LNCAP (cell line): ENCODE measurements at regions not wholly inside any gene's neighbourhood (a gene's known extent, or its start where the extent isn't known, plus 50 kb on each side); places are given as distances from the start of the nearest gene placed in this dataset.

Experiments used
- TF ChIP-seq, protein P1 (sequence below): fragments of 450-650 bp; IDR thresholded peaks from 2 replicates; pipeline ENCODE4 v1.5.1; 2017; ENCODE audit warnings: mild to moderate bottlenecking

- TF ChIP-seq, protein P1, sequence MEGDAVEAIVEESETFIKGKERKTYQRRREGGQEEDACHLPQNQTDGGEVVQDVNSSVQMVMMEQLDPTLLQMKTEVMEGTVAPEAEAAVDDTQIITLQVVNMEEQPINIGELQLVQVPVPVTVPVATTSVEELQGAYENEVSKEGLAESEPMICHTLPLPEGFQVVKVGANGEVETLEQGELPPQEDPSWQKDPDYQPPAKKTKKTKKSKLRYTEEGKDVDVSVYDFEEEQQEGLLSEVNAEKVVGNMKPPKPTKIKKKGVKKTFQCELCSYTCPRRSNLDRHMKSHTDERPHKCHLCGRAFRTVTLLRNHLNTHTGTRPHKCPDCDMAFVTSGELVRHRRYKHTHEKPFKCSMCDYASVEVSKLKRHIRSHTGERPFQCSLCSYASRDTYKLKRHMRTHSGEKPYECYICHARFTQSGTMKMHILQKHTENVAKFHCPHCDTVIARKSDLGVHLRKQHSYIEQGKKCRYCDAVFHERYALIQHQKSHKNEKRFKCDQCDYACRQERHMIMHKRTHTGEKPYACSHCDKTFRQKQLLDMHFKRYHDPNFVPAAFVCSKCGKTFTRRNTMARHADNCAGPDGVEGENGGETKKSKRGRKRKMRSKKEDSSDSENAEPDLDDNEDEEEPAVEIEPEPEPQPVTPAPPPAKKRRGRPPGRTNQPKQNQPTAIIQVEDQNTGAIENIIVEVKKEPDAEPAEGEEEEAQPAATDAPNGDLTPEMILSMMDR = no peak
Observed at GRCh38 chr14:105853089-105853906, 326.9 kb downstream of the TMEM121 start.

DNA sequence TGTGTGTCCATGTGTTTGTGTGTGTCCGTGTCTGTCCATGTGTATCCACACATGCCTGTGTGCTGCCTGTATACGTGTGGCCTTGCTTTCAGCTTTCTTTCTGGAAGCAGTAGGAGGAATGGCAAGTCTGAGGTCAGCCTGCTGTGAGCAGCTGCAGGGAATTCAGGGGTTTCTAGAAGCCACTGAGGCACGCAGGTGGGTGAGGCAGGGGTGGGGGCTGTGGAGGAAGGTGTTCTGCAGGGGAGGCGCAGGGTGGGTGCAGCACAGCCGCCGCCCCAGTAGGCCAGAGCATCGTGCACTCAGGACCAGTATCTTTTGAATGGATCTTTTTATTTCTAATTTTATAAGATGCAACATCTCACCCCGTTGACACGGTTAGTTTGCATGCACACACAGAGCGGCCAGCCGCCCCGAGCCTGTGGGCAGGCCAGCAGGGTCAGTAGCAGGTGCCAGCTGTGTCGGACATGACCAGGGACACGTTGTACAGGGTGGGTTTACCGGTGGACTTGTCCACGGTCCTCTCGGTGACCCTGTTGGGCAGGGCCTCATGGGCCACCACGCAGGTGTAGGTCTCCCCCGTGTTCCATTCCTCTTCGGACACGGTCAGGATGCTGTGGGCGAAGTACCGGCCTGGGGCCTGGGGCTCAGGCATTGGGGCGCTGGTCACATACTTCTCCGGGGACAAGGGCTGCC, 327.7 kb downstream of the TMEM121 start:
- TF ChIP-seq, protein P1 = no peak

- TF ChIP-seq, protein P1 = no peak
Observed at GRCh38 chr14:105854600-105855245, 328.3 kb downstream of the TMEM121 start.

DNA sequence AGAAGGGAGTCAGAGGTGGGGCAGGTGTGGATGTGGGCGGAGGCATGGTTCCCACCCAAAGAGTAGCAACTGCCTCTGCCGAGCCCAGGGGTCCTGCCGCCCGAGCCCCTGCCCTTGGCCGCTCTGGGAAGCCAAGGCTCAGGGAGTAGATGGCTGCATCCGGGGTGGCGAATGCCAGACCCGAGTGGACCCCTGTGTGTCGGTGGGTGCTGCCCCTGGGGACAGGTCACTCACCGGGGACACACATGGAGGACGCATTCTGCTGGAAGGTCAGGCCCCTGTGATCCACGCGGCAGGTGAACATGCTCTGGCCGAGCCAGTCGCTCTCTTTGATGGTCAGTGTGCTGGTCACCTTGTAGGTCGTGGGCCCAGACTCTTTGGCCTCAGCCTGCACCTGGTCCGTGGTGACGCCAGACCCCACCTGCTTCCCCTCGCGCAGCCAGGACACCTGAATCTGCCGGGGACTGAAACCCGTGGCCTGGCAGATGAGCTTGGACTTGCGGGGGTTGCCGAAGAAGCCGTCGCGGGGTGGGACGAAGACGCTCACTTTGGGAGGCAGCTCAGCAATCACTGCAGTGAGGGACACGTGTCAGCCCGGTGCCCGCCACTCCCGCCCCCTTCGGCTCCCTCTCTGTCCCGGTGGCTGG, 329.0 kb downstream of the TMEM121 start:
- TF ChIP-seq, protein P1 = no peak

DNA sequence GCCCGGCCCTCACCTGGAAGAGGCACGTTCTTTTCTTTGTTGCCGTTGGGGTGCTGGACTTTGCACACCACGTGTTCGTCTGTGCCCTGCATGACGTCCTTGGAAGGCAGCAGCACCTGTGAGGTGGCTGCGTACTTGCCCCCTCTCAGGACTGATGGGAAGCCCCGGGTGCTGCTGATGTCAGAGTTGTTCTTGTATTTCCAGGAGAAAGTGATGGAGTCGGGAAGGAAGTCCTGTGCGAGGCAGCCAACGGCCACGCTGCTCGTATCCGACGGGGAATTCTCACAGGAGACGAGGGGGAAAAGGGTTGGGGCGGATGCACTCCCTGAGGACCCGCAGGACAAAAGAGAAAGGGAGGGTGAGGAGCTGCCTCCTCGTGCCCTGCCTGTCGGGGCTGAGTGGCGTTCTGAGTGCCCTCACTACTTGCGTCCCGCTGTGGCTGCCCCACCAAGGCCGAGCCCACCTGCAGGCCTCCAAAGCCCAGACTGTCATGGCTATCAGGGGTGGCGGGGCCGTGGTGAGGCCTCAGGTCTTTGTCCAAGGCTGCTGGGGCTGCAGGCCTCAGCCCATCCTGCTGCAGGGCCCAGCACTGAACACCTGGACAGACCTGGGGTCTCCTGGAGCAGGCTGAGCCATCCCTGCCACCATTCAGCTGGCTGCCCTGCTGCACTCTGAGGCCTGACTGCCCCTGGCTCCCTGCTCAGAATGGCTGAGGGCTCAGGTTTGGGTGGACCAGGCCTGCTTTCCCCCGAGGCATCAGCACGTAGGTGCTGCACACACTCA, 329.7 kb downstream of the TMEM121 start:
- TF ChIP-seq, protein P1 = no peak

DNA sequence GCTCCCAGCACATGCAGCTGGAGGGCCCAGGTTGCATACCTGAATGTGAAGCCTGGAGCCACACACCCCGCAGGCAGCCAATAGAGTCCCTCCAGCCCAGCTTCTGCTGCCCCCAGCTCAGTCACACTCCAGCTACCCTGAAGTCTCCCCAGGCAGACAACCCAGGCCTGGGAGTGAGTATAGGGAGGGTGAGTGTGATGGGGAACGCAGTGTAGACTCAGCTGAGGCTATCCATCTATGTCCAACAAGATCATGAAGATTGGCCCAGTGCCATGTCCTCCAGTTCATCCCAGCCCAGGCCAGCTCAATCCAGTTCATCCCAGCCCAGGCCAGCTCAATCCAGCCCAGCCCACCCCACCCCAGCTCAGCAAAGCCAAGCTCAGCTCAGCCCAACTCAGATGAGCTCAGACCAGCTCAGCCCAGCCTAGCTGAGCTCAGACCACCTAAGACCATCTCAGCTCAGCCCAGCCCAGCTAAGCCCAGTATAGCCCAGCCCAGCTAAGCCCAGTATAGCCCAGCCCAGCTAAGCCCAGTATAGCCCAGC, 330.4 kb downstream of the TMEM121 start:
- TF ChIP-seq, protein P1 = no peak
